B cell (primary cell): ENCODE measurements at regions not wholly inside any gene's neighbourhood (a gene's known extent, or its start where the extent isn't known, plus 50 kb on each side); places are given as distances from the start of the nearest gene placed in this dataset.

Experiments
- ATAC-seq: fragments of 200-7000 bp; cut with Tn5 transposase; one replicate; pipeline ENCODE4 v1.10.0; 2021; ENCODE audit warnings: low read depth, mild to moderate bottlenecking, moderate number of reproducible peaks, moderate library complexity
- CTCF ChIA-PET: fragments of 350-600 bp; sonication (Branson Sonifier 250); formaldehyde crosslinking; loops from one replicate; lab custom pipeline; 2021; ENCODE audit warnings: antibody characterized with exemption, inconsistent platforms; lab: Charles Lee
- POLR2A ChIA-PET: fragments of 350-600 bp; sonication (Branson Sonifier 250); formaldehyde crosslinking; loops from one replicate; lab custom pipeline; 2021; ENCODE audit warnings: antibody characterized with exemption; lab: Charles Lee
- DNase-seq: peaks from one replicate; pipeline ENCODE4 v3.0.0; 2013
- H2AFZ ChIP-seq: 2 replicates; pipeline ENCODE4 v1.6.1; 2012; ENCODE audit warnings: mild to moderate bottlenecking, low read depth, low read length; ENCODE audit not compliant: insufficient read depth, poor library complexity, severe bottlenecking
- H3K27ac ChIP-seq, 2 donors: 1 replicate in 1 of 2; 2 replicates in 1 of 2; pipeline ENCODE4 v1.5.1; 2012 to 2013; ENCODE audit warnings: low read length in 2 of 2, mild to moderate bottlenecking in 2 of 2, moderate library complexity in 1 of 2
- H3K27me3 ChIP-seq, 4 experiments: fragments of 200-600 bp in 1 of 4; sonication (generic) in 1 of 4; replicated peaks in 1 of 4; 1 replicate in 2 of 4; 2 replicates in 2 of 4; pipeline versions ENCODE4 v1.6.1 to v1.7.0; 2013 to 2016; ENCODE audit warnings: low read length in 3 of 4, mild to moderate bottlenecking in 2 of 4, mixed read lengths in 1 of 4, moderate library complexity in 1 of 4; ENCODE audit not compliant: insufficient read depth in 4 of 4, control insufficient read depth in 3 of 4; ENCODE audit errors: control extremely low read depth in 1 of 4
- H3K36me3 ChIP-seq, 2 experiments: replicated peaks in 1 of 2; 1 replicate in 1 of 2; 2 replicates in 1 of 2; pipeline versions ENCODE4 v1.6.1 to v1.7.1; 2013; ENCODE audit warnings: low read length in 1 of 2; ENCODE audit not compliant: insufficient read depth in 2 of 2, control insufficient read depth in 1 of 2; ENCODE audit errors: control extremely low read depth in 1 of 2, extremely low read depth in 1 of 2
- H3K4me1 ChIP-seq, 2 donors: fragments of 200-600 bp in 1 of 2; sonication (generic) in 1 of 2; 1 replicate in 1 of 2; 2 replicates in 1 of 2; pipeline versions ENCODE4 v1.5.1 to v1.6.1; 2013 to 2017; ENCODE audit warnings: low read length in 2 of 2; ENCODE audit not compliant: control insufficient read depth in 2 of 2, insufficient read depth in 2 of 2
- H3K4me2 ChIP-seq: replicated peaks from 2 replicates; pipeline ENCODE3; 2012; ENCODE audit warnings: mild to moderate bottlenecking, low read depth, low read length; ENCODE audit not compliant: poor library complexity, severe bottlenecking
- H3K4me3 ChIP-seq, 5 experiments: fragments of 200-600 bp in 1 of 5; sonication (generic) in 1 of 5; 1 replicate in 3 of 5; 2 replicates in 2 of 5; pipeline versions ENCODE4 v1.5.1 to v1.7.0; 2011 to 2016; ENCODE audit warnings: low read length in 4 of 5, mild to moderate bottlenecking in 4 of 5, low read depth in 2 of 5, control low read depth in 1 of 5, moderate library complexity in 1 of 5; ENCODE audit not compliant: insufficient read depth in 1 of 5; ENCODE audit errors: control extremely low read depth in 1 of 5, extremely low read depth in 1 of 5
- H3K79me2 ChIP-seq: fragments of 200-600 bp; sonication (generic); one replicate; pipeline ENCODE4 v1.6.0; 2016; ENCODE audit warnings: low read length; ENCODE audit not compliant: control insufficient read depth, insufficient read depth
- H3K9ac ChIP-seq: fragments of 200-600 bp; sonication (generic); 2 replicates; pipeline ENCODE4 v1.6.1; 2017; ENCODE audit warnings: mild to moderate bottlenecking, low read length, moderate library complexity
- H3K9me3 ChIP-seq, 3 donors: one replicate each; pipeline versions ENCODE4 v1.6.1 to v1.7.1; 2013; ENCODE audit warnings: low read length in 2 of 3; ENCODE audit not compliant: control insufficient read depth in 2 of 3, insufficient read depth in 1 of 3; ENCODE audit errors: control extremely low read depth in 1 of 3
- H4K20me1 ChIP-seq: 2 replicates; pipeline ENCODE4 v1.6.0; 2012; ENCODE audit warnings: mild to moderate bottlenecking, low read length; ENCODE audit not compliant: insufficient read depth, control insufficient read depth, poor library complexity, severe bottlenecking
- H3K27ac Mint-ChIP-seq: one replicate; pipeline ENCODE4 v1.8.0; 2021; ENCODE audit warnings: mixed read lengths
- H3K27me3 Mint-ChIP-seq: one replicate; pipeline ENCODE4 v1.8.0; 2021; ENCODE audit warnings: mixed read lengths
- H3K4me1 Mint-ChIP-seq: one replicate; pipeline ENCODE4 v1.8.0; 2021; ENCODE audit warnings: mixed read lengths
- H3K4me3 Mint-ChIP-seq: one replicate; pipeline ENCODE4 v1.8.0; 2021; ENCODE audit warnings: mixed read lengths
- H3K9me3 Mint-ChIP-seq: one replicate; pipeline ENCODE4 v1.8.0; 2022; ENCODE audit warnings: mixed read lengths; ENCODE audit not compliant: insufficient read depth
- CTCF ChIP-seq: fragments of 200-600 bp; IDR thresholded peaks from one replicate; pipeline ENCODE4 v1.8.0; 2022; ENCODE audit warnings: antibody characterized with exemption, mild to moderate bottlenecking
- EZH2 ChIP-seq: IDR thresholded peaks from 2 replicates; pipeline ENCODE4 v1.6.1; 2012; ENCODE audit warnings: borderline replicate concordance, low read depth, mild to moderate bottlenecking, moderate library complexity, low read length; ENCODE audit not compliant: insufficient read depth, poor library complexity, severe bottlenecking
- WGBS: methylation state at CpG from one replicate; pipeline ENCODE4 v1.1.5; 2013; ENCODE audit warnings: missing lambda C conversion rate; ENCODE audit not compliant: insufficient coverage; 5-methylcytosine and 5-hydroxymethylcytosine counted together
- intact Hi-C: fragments of 100-400 bp; cut with micrococcal nuclease; formaldehyde crosslinking; loops from one replicate; pipeline ENCODE4 v1.10.0; 2022

- H3K9ac ChIP-seq, result no peak overlapping the region
Measured at GRCh38 chr9:30039712-30040111, 2344.7 kb upstream of the ACO1 start.

GRCh38 chr9:30048396-30048795 lies 2336.0 kb upstream of the ACO1 start:
- Histone ChIP-seq H3K9me3 (no peaks in the 10 kb centered on the region), H3K27me3 (no peaks in the 10 kb centered on the region), H3K9ac (no peak overlapping the region), H2AFZ (no peak overlapping the region), H3K27ac (no peak overlapping the region), H3K4me2 (no peak overlapping the region), H3K36me3 (no peaks in the 10 kb centered on the region), H3K4me1 (no peaks in the 10 kb centered on the region), H3K4me3 (no peak overlapping the region), H3K79me2 (no peaks in the 10 kb centered on the region), H4K20me1 (no peaks in the 10 kb centered on the region)
- POLR2A ChIA-PET, result no interaction called here
- H3K27me3 Mint-ChIP-seq, result no peaks in the 10 kb centered on the region
- CTCF ChIA-PET, result no interaction called here
- WGBS, result 88% methylated on average over 8 of the region's 8 CpGs
- no peak overlapping the region for H3K27ac Mint-ChIP-seq
- TF ChIP-seq CTCF (no peak), EZH2 (no peak)
- DNase-seq (no peak), ATAC-seq (no peak)
- H3K4me1 Mint-ChIP-seq, result no peaks in the 10 kb centered on the region
- H3K9me3 Mint-ChIP-seq, result peaks cover 2% of the 10 kb centered on the region
- intact Hi-C loops, result no loop called here
- H3K4me3 Mint-ChIP-seq, result no peak overlapping the region

More at GRCh38 chr9:30039712-30040111, 2344.7 kb upstream of the ACO1 start:
- Histone ChIP-seq H2AFZ (no peak overlapping the region), H3K4me3 (no peak overlapping the region), H3K4me2 (no peak overlapping the region), H3K27me3 (no peaks in the 10 kb centered on the region), H3K4me1 (no peaks in the 10 kb centered on the region), H3K9me3 (no peaks in the 10 kb centered on the region), H4K20me1 (no peaks in the 10 kb centered on the region), H3K36me3 (no peaks in the 10 kb centered on the region), H3K27ac (no peak overlapping the region), H3K79me2 (no peaks in the 10 kb centered on the region)
- H3K4me1 Mint-ChIP-seq, result no peaks in the 10 kb centered on the region
- ChIA-PET CTCF (no interaction called here), POLR2A (no interaction called here)
- DNase-seq (no peak), ATAC-seq (no peak)
- H3K27ac Mint-ChIP-seq, result no peak overlapping the region
- H3K27me3 Mint-ChIP-seq, result no peaks in the 10 kb centered on the region
- H3K9me3 Mint-ChIP-seq, result no peaks in the 10 kb centered on the region
- intact Hi-C loops, result no loop called here
- WGBS, result no CpG with 5 or more reads among the region's 1 CpG
- H3K4me3 Mint-ChIP-seq, result no peak overlapping the region
- TF ChIP-seq CTCF (no peak), EZH2 (no peak)
